Cardiac septum (tissue), 1 donor: ENCODE measurements at regions not wholly inside any gene's neighbourhood (a gene's known extent, or its start where the extent isn't known, plus 50 kb on each side); places are given as distances from the start of the nearest gene placed in this dataset.

Source experiments
- DNase-seq: peaks from one replicate; pipeline ENCODE4 v3.0.0-alpha.2; 2020; ENCODE audit warnings: low spot score
- intact Hi-C: fragments of 100-400 bp; cut with DNase I; formaldehyde crosslinking; loops from one replicate; pipeline ENCODE4 v1.14.0; 2022
- donor health status: DM: no; HTN: no; CAD: no.

DNA sequence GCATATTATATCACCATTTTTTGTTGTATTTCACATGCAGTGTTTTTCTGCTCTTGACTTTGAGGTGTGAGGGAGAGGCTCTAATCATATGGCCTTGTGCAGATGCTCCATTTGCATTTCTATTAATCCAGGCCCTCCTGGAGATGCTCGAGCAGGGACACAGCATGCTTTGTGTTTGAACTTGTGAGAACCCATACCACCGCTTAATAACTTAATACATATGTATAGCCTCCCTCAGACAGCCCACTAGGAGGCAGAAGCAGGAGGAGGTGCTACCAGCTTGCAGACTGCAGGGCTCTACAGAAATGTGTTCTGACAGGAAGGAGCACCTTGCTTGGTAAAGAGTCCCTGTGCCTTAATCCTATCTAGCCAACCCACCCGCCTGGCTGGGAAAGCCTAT lies 155.2 kb downstream of the BARHL2 start:
- intact Hi-C loops, result no loop called here

DNA sequence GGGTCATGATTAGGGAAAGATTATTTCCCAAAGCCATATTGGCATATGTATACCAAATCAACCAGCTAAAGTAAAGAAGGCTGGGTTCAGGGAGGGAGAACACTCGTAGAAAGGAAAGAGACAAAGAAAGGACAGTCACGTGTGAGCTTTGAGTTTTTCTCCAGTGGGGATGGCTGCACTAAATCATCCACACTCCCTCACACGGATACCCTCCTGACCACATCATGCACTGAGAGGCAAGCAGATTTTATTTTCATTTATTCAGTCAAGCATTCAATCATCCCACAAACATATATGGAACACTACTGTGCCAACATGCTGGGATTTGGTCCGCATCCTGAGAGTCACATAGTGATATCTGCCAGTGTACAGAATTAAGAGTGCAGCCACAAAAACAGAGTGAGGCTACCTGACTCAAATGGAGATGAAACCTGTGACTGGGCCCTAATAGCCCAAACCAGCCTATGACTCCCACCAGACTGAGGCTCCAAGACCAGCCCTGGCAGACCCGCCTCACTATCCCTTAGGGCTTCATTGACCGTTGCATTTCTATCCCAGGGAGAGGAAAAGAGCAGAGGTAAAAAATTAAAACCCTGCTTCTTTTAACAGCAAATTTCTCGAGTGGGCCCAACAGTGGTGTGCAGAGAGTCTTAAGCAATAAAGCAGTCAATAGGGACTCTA lies 155.9 kb downstream of the BARHL2 start:
- intact Hi-C loops, result no loop called here
- no peak for DNase-seq

More for the DNA sequence above, 155.2 kb downstream of the BARHL2 start:
- no peak for DNase-seq

DNA sequence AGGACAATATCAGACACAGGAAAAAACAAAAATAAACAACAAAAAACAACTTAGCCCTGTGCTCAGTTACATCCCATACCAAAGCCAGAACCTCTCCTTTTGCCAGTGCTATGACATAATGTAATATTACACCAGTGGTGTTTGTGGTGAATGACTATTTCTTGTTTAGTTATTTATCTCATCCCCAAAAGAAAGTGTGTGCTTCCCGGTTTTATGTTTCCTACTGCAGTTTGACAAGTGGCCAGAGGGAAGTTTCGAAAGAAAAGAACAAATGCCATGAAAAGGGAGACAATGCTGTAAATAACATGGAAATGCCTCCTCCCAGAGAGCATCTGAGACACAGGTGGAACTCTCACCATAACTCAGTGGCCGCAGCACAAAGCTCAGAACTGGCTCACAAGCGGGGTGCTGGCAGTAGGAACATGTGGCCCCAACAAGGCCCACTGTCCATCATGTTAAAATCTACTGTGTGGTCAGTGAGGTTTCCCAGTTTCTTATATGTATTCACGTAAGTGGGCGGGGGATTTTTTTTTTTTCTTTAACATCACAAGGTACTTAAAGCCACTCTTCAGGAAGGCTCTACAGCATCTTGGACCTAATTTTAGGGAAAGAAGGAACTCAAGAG lies 158.2 kb downstream of the BARHL2 start:
- intact Hi-C loops, result no loop called here
- no peak for DNase-seq

DNA sequence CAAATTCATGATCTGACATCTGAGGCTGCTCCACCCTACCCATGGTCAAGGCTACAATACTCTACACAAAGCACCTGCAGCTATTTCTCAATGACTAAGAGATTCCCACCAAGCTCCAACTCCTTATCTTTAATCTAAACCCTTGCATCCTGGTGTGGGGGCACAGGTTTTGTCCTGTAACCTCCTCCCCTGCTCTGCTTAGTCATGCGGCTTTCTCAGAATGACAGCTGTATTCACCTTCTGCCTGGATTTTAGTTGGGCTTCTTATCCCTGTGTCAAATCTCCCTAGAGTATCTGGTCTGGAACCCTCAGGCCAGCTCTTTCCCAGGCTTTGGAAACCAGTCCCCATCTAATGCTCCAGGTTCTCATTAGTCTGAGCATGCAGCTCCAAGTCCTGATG lies 159.0 kb downstream of the BARHL2 start:
- intact Hi-C loops, result no loop called here
- DNase-seq, result no peak

DNA sequence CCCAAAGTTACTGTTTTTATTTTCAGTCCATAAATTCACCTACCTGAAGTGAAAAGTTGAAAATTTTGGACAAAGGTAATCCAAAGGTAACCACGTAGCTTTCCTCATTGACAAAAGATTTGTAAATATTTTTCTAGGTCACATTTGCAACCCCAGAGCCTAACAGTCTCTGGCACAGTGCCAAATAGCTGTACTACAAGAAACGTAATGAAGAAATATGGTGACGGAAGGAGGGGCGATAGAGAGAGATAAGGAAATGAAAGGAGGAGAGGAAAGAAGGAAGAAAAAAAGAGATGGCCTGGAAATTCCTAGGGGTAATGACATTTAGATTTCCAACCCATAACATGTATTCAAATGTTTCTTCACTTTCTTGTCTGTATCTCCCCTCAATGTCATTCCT lies 159.4 kb downstream of the BARHL2 start:
- DNase-seq, result no peak
- intact Hi-C loops, result no loop called here

DNA sequence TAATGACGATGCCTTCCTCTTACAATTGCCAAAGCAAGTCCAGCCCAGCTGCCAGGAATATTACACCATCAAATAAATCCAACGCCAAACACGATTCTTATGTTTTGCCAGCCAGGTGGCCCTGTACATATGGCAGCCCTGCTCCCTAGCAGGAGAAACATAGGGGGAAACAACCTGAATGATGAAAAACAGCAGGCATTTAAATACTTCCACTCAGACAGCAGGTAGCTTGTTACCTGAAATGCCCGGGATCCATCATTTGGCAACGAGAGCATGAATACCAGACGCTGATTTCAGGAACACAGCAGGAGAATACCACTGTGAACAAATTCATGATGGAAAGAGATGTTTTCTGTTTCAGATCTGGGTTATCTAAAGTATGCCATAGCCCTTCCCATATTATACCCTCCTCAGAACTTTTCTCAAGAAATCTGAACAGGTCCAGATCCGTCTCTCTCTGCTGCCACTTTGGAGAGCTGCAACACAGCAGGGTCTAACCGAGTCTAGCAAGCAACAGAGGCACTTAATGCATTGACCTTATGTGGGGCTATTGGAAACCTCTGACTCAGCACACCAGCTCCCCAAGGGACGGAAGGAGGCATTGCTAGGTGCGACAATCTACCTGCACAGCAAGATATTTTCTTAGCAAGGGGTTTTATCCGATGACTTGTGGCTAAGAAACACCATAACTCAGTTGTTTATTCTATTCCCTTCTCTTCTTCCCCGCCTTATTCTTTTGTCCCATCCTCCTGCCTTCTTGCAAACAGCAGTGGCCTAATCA lies 166.3 kb downstream of the BARHL2 start:
- no peak for DNase-seq
- intact Hi-C loops, result no loop called here

DNA sequence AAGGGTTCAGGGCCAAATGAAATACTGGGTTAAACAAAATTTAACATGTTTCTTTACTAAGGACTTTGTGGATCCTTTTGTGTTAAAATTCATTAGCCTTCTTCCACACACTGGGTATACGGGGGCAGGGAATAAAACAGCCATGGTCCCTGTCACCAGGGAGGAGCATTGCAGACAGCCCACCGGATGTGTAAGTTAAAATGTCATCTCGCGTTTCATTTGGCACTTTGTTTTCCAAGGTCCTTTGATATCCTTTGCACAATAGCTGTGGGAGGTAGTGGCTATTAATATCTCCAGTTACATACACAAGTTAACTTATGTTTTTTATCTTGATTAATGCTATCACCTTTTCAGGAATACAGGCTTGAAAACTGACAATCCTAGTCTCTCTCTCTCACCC lies 172.7 kb downstream of the BARHL2 start:
- intact Hi-C loops, result no loop called here
- no peak for DNase-seq

DNA sequence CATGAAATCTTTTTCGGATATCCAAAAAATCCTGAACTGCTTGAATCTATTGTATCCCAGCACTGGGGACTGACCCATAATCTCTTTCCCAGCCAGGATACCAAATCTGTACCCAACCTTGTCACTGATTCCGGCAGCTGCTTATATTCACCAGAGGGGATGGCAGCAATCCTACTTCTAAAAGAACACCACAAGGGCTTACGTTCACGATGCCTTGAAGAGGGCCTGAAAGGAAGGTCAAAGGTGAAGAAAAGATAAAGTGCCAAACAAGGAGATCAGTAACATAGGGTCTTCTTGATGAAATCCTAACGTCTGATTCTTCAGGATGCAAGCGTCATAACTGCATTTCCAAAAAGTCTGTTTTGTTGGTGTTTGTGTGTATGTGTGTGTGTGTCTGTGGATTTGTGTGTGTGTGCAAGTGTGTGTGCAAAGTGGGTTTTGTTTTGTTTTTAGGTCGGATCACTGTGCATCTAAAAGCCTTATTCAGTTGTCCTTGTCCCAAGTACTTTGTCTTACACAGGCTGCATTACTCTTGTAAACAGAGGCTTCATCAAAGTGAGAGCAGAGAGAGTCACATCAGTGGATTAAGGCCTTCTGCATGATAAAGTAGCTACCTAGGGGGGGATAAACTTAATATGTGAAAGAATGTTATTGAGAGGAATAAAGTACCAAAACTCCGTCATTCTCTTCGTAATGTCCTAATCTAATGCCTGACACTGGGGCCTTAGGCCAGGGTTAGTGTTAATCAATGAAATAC lies 179.3 kb downstream of the BARHL2 start:
- intact Hi-C loops, result no loop called here
- DNase-seq, result no peak

DNA sequence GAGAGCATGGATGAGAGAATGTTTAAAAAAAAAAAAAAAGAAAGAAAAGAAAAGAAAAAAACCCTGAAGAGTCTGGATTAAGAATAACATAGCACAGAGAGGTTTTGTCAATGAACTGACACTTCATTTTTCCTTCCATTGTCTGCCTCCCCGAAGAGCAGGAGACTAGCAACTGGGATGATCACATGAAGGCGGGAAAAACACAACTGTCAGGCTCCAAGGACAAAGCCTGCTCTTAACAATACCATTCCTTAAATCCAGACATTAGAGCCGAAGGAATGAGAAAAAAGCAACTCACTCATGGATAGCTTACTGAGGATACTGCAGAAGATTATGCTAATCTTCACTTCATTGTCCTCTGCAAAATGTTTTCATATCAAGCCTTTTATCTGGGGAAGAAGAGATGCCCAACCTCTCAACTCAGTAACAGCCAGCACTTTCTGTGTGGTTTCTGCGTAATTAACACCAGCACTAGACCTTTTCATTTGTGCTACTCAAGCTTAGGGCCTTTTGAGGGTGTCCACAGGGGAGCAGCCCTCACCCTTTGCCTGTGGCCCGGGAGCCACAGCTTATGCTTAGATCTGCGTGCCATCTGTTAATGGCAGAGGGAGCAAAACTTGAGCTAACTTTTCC lies 182.3 kb downstream of the BARHL2 start:
- intact Hi-C loops, result no loop called here
- no peak for DNase-seq

DNA sequence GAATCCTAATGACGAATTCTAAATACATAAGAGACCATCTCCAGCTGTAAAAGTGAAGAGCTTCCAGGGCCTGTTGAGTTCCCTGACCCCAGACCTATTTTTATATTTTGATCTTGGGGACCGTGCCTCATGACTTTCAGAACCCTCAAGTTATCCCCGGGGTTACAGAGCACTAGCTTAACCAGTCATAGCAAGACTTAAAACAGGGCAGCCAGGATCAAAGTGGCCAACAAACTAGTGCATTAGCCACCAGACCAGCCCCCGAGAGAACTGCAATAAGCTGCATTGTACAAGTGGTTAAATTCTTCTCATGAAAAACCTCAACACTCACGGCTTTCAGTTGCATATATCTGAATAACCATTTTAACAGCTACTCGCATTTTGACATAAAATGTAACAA lies 183.0 kb downstream of the BARHL2 start:
- DNase-seq, result no peak
- intact Hi-C loops, result no loop called here

DNA sequence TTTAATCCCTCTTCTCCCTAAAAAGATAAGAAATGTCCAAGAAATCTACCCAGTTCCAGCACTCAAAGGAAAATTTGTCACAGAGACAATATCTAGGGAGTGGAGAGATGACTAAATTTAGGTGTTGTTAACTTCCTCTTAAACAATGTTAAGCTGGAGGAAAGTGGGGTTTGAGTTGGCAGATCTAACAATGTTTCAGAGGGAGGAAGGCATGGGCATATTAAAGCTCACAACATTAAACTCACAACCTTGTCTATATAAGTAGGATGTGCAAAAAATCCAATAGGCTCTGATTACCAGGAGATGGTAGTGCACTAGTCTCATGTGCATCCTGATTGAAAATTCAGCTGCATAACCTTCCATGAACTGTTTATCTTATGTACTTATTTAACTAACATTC lies 190.1 kb downstream of the BARHL2 start:
- no peak for DNase-seq
- intact Hi-C loops, result no loop called here

DNA sequence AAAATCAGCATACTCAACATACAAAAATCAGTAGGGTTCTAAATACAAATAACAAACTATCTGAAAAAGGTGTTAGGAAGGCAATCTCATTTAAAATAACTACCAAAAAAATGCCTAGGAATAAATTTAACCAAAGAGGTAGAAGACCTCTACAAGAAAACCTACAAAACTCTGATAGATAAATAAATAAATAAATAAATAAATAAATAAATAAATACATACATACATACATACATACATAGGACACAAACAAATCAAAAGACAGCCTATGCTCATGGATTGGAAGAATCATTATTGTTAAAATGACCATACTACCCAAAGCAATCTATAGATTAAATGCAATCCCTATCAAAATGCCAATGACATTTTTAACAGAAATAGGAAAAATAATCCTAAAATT lies 194.7 kb downstream of the BARHL2 start:
- DNase-seq, result no peak
- intact Hi-C loops, result no loop called here

DNA sequence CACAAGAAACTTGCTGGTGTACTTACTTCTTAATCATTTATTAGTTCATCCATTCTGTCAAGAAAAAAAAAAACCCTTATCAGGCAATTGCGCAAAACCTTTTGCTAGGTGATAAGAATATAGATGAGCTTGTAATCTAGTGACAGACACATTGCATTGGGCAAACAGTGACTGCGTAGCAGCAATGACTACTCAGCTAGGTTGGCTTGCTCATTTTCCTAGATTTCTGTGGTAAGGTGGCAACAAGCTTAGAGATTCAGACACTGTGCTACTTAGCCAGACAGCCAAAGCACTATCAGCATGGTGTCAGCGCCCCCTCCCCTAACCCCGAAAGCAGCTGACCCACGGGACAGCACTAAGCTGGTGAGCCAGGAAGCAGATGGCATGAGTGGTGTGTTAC lies 203.1 kb downstream of the BARHL2 start:
- intact Hi-C loops, result no loop called here
- DNase-seq, result no peak

DNA sequence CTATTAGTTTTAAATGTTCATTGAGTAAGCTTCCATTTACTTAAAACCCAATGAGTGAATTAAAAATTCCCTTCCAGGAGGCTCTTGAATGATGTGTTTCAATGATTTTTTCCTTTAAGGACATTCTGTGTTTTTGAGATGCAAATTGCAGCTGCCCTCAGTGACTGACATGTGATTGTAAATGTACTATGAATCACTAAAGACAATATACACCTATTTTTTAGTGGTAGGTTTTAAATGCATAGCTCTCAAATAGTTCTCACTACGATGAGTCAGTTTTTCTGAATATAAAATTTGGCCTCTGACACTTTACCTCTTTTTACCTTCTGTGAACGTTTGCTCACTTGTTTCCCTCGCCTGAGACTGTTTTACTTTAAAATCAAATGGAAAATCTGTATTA lies 204.7 kb downstream of the BARHL2 start:
- intact Hi-C loops, result no loop called here
- no peak for DNase-seq

DNA sequence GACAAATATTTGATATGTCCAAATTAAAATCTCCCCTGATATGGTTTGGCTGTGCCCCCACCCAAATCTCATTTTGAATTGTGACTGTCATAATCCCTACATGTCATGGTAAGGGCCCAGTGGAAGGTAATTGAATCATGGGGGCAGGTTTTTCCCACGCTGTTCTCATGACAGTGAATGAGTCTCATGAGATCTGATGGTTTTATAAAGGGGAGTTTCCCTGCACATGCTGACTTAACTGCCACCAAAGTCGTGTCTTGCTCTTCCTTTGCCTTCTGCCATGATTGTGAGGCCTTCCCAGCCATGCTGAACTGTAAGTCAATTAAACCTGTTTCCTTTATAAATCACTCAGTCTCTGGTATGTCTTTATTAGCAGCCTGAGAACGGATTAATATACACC lies 207.0 kb downstream of the BARHL2 start:
- intact Hi-C loops, result no loop called here
- no peak for DNase-seq

DNA sequence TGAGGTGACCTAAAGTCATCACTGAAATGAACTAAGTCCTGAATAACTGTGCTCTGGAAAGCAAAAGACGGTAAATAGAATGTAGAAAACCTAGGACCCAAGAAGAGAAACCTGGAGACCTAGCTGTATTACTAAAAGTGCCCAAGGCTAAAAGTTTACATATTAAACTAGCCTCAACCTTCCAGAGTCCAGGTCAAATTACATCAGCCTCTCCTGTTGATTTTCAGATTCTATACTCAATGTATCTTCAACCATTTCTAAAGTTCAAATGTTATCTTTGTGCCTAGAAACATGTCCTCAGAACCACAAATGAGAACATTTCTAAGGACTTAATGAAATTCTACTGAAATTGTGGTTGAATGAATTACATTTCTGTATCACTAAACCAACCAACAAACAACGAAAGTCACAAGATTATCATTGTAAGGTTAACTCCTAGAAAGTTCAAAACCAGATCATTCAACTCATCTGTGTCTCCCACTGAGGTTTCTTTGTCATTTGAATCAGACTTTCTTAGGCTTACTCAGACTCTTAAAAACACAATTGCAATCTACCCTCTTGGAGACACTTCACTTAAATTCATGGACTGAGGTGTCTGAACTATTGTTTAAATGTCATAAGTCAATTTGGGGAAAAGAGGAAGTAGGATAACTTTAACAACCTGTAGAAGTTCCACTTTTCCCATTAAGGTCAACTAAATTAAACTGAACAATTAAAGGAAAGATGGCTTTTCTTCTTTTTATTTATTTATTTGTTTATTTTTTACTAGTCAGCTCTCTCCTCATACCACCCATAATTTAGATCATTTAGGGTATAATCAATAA lies 207.7 kb downstream of the BARHL2 start:
- no peak for DNase-seq
- intact Hi-C loops, result no loop called here

DNA sequence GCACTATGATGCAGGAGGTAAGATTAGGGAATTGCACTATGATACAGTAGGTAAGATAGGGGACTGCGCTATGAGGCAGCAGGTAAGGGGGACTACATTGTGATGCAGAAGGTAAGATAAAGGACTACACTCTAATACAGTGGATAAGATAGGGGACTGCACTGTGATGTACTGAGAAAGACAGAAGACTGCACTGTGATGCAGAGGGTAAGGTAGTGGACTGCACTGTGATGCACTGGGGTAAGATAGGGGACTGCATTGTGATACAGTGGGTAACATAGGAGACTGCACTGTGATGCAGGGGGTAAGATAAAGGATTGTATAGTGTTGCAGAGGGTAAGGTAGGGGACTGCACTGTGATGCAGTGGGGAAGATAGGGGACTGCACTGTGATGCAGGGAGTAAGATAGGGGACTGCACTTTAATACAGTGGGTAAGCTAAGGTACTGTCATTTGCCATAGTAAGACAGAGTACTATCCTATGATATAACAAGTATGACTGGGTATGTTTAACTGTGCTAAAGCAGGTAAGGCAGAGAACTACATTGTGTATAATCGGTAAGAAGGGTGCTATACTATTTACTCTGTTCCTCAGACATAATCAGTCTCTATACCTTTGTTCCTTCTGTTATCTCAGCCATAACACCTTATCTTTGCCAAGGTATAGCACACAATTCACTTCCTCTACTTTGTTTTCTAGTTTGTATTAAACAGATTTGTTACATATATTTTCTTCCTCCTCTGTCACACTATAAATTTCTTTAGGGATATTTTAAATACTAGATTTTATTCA lies 208.5 kb downstream of the BARHL2 start:
- intact Hi-C loops, result no loop called here

DNA sequence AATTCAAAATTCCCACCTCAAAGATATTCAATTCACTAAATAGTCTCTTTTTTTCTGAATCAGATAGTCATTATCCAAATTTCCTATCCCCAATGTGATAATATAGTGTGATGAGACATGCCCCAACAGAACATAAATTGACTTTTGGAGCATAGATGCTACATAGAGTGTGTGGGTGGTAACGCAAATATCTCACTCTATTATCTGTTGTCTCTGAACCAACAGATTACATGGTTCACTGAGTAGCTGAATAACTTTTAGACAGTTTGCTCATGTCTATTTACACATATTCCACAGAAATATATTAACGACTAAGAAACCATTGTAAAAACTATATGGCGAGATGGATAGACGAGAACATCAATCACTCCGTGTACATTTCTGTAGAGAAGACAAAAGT lies 209.9 kb downstream of the BARHL2 start:
- no peak for DNase-seq
- intact Hi-C loops, result no loop called here

More for the DNA sequence above, 208.5 kb downstream of the BARHL2 start:
- DNase-seq, result no peak
